H1 (cell line): ENCODE measurements at regions not wholly inside any gene's neighbourhood (a gene's known extent, or its start where the extent isn't known, plus 50 kb on each side); places are given as distances from the start of the nearest gene placed in this dataset.

Experiments used
- CTCF ChIA-PET: fragments of 300-600 bp; sonication (Branson Sonifier 250); formaldehyde crosslinking; loops from one replicate; lab custom pipeline; 2021; ENCODE audit not compliant: partially characterized antibody; lab: Charles Lee
- POLR2A ChIA-PET: fragments of 300-600 bp; sonication (Branson Sonifier 250); formaldehyde crosslinking; loops from one replicate; lab custom pipeline; 2021; ENCODE audit warnings: inconsistent platforms; ENCODE audit not compliant: partially characterized antibody; lab: Charles Lee
- DNase-seq, 2 experiments: peaks; one replicate each; pipeline versions ENCODE4 v3.0.0 to v3.0.0-alpha.2; 2010 to 2022; ENCODE audit warnings: low spot score in 2 of 2, low read depth in 1 of 2, mixed read lengths in 1 of 2
- FAIRE-seq: peaks from 2 replicates; lab custom pipeline; 2011; peaks lifted over from hg19 to GRCh38; lab: Jason Lieb, UNC
- H2AFZ ChIP-seq: 2 replicates; pipeline ENCODE4 v1.8.1; 2012; ENCODE audit warnings: low read length, inconsistent platforms
- H2AK5ac ChIP-seq: 2 replicates; pipeline ENCODE4 v1.6.1; 2013; ENCODE audit warnings: low read depth, low read length
- H2BK120ac ChIP-seq: replicated peaks from 2 replicates; pipeline ENCODE3; 2013; ENCODE audit warnings: low read depth, low read length, inconsistent platforms
- H2BK12ac ChIP-seq: 2 replicates; pipeline ENCODE4 v1.6.1; 2013; ENCODE audit warnings: low read depth, low read length
- H2BK15ac ChIP-seq: 2 replicates; pipeline ENCODE4 v1.6.1; 2013; ENCODE audit warnings: low read length
- H2BK20ac ChIP-seq: 2 replicates; pipeline ENCODE4 v1.6.1; 2013; ENCODE audit warnings: low read length
- H2BK5ac ChIP-seq: 2 replicates; pipeline ENCODE4 v1.6.1; 2013; ENCODE audit warnings: low read depth, low read length
- H3K14ac ChIP-seq: 2 replicates; pipeline ENCODE4 v1.6.1; 2013; ENCODE audit warnings: inconsistent platforms; ENCODE audit not compliant: insufficient read length
- H3K18ac ChIP-seq: 2 replicates; pipeline ENCODE4 v1.6.1; 2013; ENCODE audit warnings: low read length; ENCODE audit errors: extremely low read depth
- H3K23ac ChIP-seq: 2 replicates; pipeline ENCODE4 v1.6.1; 2013; ENCODE audit warnings: inconsistent platforms; ENCODE audit not compliant: insufficient read length
- H3K23me2 ChIP-seq: 2 replicates; pipeline ENCODE4 v1.6.1; 2013; ENCODE audit warnings: low read depth, low read length
- H3K27ac ChIP-seq: 2 replicates; pipeline ENCODE4 v1.6.1; 2011; ENCODE audit warnings: low read depth, low read length, inconsistent platforms
- H3K27me3 ChIP-seq, 4 experiments: replicated peaks in 1 of 4; 1 replicate in 1 of 4; 2 replicates in 3 of 4; pipeline versions ENCODE4 v1.6.1 to v1.8.1; 2011 to 2013; ENCODE audit warnings: low read length in 3 of 4, mild to moderate bottlenecking in 3 of 4, inconsistent platforms in 2 of 4, mixed read lengths in 2 of 4, moderate library complexity in 1 of 4; ENCODE audit not compliant: control insufficient read depth in 3 of 4, insufficient read depth in 3 of 4; ENCODE audit errors: extremely low read depth in 1 of 4
- H3K36me3 ChIP-seq, 4 experiments: 2 replicates each; pipeline versions ENCODE4 v1.6.1 to v1.8.1; 2011 to 2013; ENCODE audit warnings: mild to moderate bottlenecking in 4 of 4, low read length in 3 of 4, moderate library complexity in 2 of 4, control low read depth in 1 of 4, inconsistent platforms in 1 of 4; ENCODE audit not compliant: insufficient read depth in 4 of 4, control insufficient read depth in 2 of 4
- H3K4ac ChIP-seq: replicated peaks from 2 replicates; pipeline ENCODE3; 2013; ENCODE audit warnings: low read length, low read depth, mixed read lengths, inconsistent platforms; ENCODE audit not compliant: insufficient read length
- H3K4me1 ChIP-seq, 4 experiments: replicated peaks in 1 of 4; 1 replicate in 1 of 4; 2 replicates in 3 of 4; pipeline versions ENCODE4 v1.6.1 to v1.8.1; 2011 to 2013; ENCODE audit warnings: low read length in 3 of 4, inconsistent platforms in 2 of 4, mixed read lengths in 1 of 4; ENCODE audit not compliant: insufficient read depth in 4 of 4, control insufficient read depth in 3 of 4
- H3K4me2 ChIP-seq, 2 experiments: 2 replicates each; pipeline versions ENCODE4 v1.6.1 to v1.8.1; 2011 to 2013; ENCODE audit warnings: low read depth in 2 of 2, low read length in 2 of 2, control low read depth in 1 of 2, inconsistent platforms in 1 of 2, mild to moderate bottlenecking in 1 of 2; ENCODE audit not compliant: insufficient read depth in 1 of 2
- H3K4me3 ChIP-seq, 4 experiments: fragments of 200-600, 300-600 bp in 1 of 4; sonication (generic), shearing (Covaris generic), sonication (Bioruptor Twin) in 1 of 4; 2 replicates each; pipeline versions ENCODE4 v1.5.1 to v1.8.1; 2011 to 2016; ENCODE audit warnings: low read length in 4 of 4, low read depth in 3 of 4, control low read depth in 2 of 4, inconsistent platforms in 2 of 4, mild to moderate bottlenecking in 2 of 4, mixed read lengths in 1 of 4, moderate library complexity in 1 of 4; ENCODE audit not compliant: insufficient read depth in 2 of 4; ENCODE audit errors: extremely low read depth in 1 of 4
- H3K56ac ChIP-seq: replicated peaks from 2 replicates; pipeline ENCODE3; 2013; ENCODE audit warnings: low read depth, mild to moderate bottlenecking, mixed read lengths, low read length, inconsistent platforms; ENCODE audit not compliant: insufficient read length
- H3K79me1 ChIP-seq: 2 replicates; pipeline ENCODE4 v1.6.1; 2013; ENCODE audit warnings: low read depth, low read length, control low read depth
- H3K79me2 ChIP-seq, 2 experiments: 2 replicates each; pipeline versions ENCODE4 v1.6.1 to v1.8.1; 2012 to 2013; ENCODE audit warnings: low read length in 2 of 2, mild to moderate bottlenecking in 2 of 2, inconsistent platforms in 1 of 2; ENCODE audit not compliant: insufficient read depth in 2 of 2, control insufficient read depth in 1 of 2
- H3K9ac ChIP-seq, 4 experiments: replicated peaks in 1 of 4; 1 replicate in 1 of 4; 2 replicates in 3 of 4; pipeline versions ENCODE4 v1.6.1 to v1.8.1; 2011 to 2013; ENCODE audit warnings: low read depth in 3 of 4, low read length in 3 of 4, control low read depth in 2 of 4, mild to moderate bottlenecking in 2 of 4, moderate library complexity in 2 of 4, inconsistent platforms in 1 of 4; ENCODE audit errors: extremely low read depth in 1 of 4
- H3K9me3 ChIP-seq, 2 experiments: 2 replicates each; pipeline versions ENCODE4 v1.6.1 to v1.8.1; 2012 to 2013; ENCODE audit warnings: mild to moderate bottlenecking in 2 of 2, moderate library complexity in 2 of 2, control low read depth in 1 of 2, inconsistent platforms in 1 of 2, low read depth in 1 of 2, low read length in 1 of 2, mixed read lengths in 1 of 2; ENCODE audit not compliant: insufficient read depth in 2 of 2
- H4K20me1 ChIP-seq, 2 experiments: replicated peaks in 1 of 2; 2 replicates each; pipeline versions ENCODE3 to v1.8.1; 2011 to 2013; ENCODE audit warnings: inconsistent platforms in 2 of 2, low read length in 2 of 2, mild to moderate bottlenecking in 1 of 2; ENCODE audit not compliant: insufficient read depth in 2 of 2, control insufficient read depth in 1 of 2
- H4K5ac ChIP-seq: 2 replicates; pipeline ENCODE4 v1.6.1; 2013; ENCODE audit warnings: low read length, low read depth, mixed read lengths, inconsistent platforms; ENCODE audit not compliant: insufficient read length
- H4K8ac ChIP-seq: 2 replicates; pipeline ENCODE4 v1.8.0; 2013; ENCODE audit warnings: mild to moderate bottlenecking, moderate library complexity, low read length, inconsistent platforms; ENCODE audit not compliant: insufficient read depth; ENCODE audit errors: extremely low read depth
- H4K91ac ChIP-seq: replicated peaks from 2 replicates; pipeline ENCODE3; 2013; ENCODE audit warnings: low read length, mixed read lengths, inconsistent platforms; ENCODE audit not compliant: insufficient read length
- CEBPB ChIP-seq: IDR thresholded peaks from 2 replicates; pipeline ENCODE4 v1.6.1; 2012; ENCODE audit warnings: low read depth, low read length
- CTBP2 ChIP-seq: IDR thresholded peaks from 2 replicates; pipeline ENCODE4 v1.7.0; 2011; ENCODE audit warnings: borderline replicate concordance, mild to moderate bottlenecking, moderate library complexity, mixed read lengths, low read length; ENCODE audit not compliant: insufficient read depth, insufficient read length
- EGR1 ChIP-seq: IDR thresholded peaks from 2 replicates; pipeline ENCODE4 v1.6.1; 2011; ENCODE audit warnings: low read depth, low read length, borderline replicate concordance
- GABPA ChIP-seq: IDR thresholded peaks from 2 replicates; pipeline ENCODE4 v1.6.1; 2011; ENCODE audit warnings: mild to moderate bottlenecking, low read length, moderate library complexity, borderline replicate concordance; ENCODE audit not compliant: insufficient read depth
- HDAC2 ChIP-seq, 2 experiments: fragments of 300-600 bp in 1 of 2; sonication (generic) in 1 of 2; IDR thresholded peaks; 2 replicates each; pipeline ENCODE4 v1.6.1; 2011 to 2012; ENCODE audit warnings: low read depth in 2 of 2, low read length in 2 of 2, mild to moderate bottlenecking in 2 of 2, moderate library complexity in 2 of 2, borderline replicate concordance in 1 of 2, inconsistent platforms in 1 of 2
- KDM4A ChIP-seq: IDR thresholded peaks from one replicate; pipeline ENCODE4 v1.7.1; 2012; ENCODE audit warnings: low read depth, mild to moderate bottlenecking, moderate library complexity, low read length, inconsistent platforms; ENCODE audit not compliant: severe bottlenecking
- MAX ChIP-seq: IDR thresholded peaks from 2 replicates; pipeline ENCODE4 v1.6.1; 2012; ENCODE audit warnings: inconsistent platforms
- NRF1 ChIP-seq: IDR thresholded peaks from 2 replicates; pipeline ENCODE4 v1.6.1; 2011; ENCODE audit warnings: mild to moderate bottlenecking, low read depth, low read length, improper control_type of control experiment
- PHF8 ChIP-seq: fragments of 200-600 bp; sonication (generic); conservative IDR thresholded peaks from 2 replicates; pipeline ENCODE4 v1.7.1; 2012; ENCODE audit warnings: low read depth, mild to moderate bottlenecking, inconsistent platforms, low read length, moderate library complexity
- POLR2A ChIP-seq, 2 experiments: IDR thresholded peaks; 1 replicate in 1 of 2; 2 replicates in 1 of 2; pipeline ENCODE4 v1.6.1; 2011; ENCODE audit warnings: low read depth in 2 of 2, low read length in 2 of 2, mild to moderate bottlenecking in 2 of 2; ENCODE audit errors: control extremely low read depth in 1 of 2
- POU5F1 ChIP-seq: IDR thresholded peaks from 2 replicates; pipeline ENCODE4 v1.6.1; 2011; ENCODE audit warnings: low read depth, mild to moderate bottlenecking, low read length, moderate library complexity
- SAP30 ChIP-seq: fragments of 300-600 bp; sonication (generic); IDR thresholded peaks from 2 replicates; pipeline ENCODE4 v1.7.1; 2012; ENCODE audit warnings: low read length, moderate library complexity, mild to moderate bottlenecking, inconsistent platforms; ENCODE audit not compliant: insufficient read depth, insufficient replicate concordance
- SRF ChIP-seq: IDR thresholded peaks from 2 replicates; pipeline ENCODE4 v1.6.1; 2011; ENCODE audit warnings: mild to moderate bottlenecking, low read depth, low read length, moderate library complexity
- TCF12 ChIP-seq: IDR thresholded peaks from 2 replicates; pipeline ENCODE4 v1.6.1; 2011; ENCODE audit warnings: low read depth, mild to moderate bottlenecking, low read length
- TEAD4 ChIP-seq: IDR thresholded peaks from 2 replicates; pipeline ENCODE4 v1.6.1; 2012; ENCODE audit warnings: low read depth, low read length, inconsistent platforms, mixed read lengths
- WGBS, 2 experiments: shearing (Covaris generic) in 1 of 2; methylation state at CpG; one replicate each; pipeline versions ENCODE4 v1.1.6 to v1.1.7; 2013 to 2015; ENCODE audit warnings: low lambda C conversion rate in 2 of 2, mixed read lengths in 2 of 2, inconsistent platforms in 1 of 2, low coverage in 1 of 2, missing lambda C conversion rate in 1 of 2; ENCODE audit not compliant: insufficient replicate concordance in 2 of 2, insufficient coverage in 1 of 2, insufficient read length in 1 of 2; ENCODE audit errors: extremely low coverage in 1 of 2, missing lambda C conversion rate in 1 of 2; 5-methylcytosine and 5-hydroxymethylcytosine counted together

- FAIRE-seq (no peak), DNase-seq (no peak)
- H3K36me3 ChIP-seq = no peaks in the 10 kb centered on the region
- no peak overlapping the region for H2BK15ac ChIP-seq
- H4K20me1 ChIP-seq = no peaks in the 10 kb centered on the region
- H2BK5ac ChIP-seq = no peak overlapping the region
- H4K5ac ChIP-seq = no peak overlapping the region
- ChIA-PET POLR2A (interaction anchor here (4.6 kb wide), 1 partner anchor 56 kb away, joined by 28 read pairs; the partner anchor contains the start of gene PMAIP1), CTCF (no interaction called here)
- no peaks in the 10 kb centered on the region; a peak in 1 of 7 replicates for H3K27me3 ChIP-seq
- H3K4me1 ChIP-seq = no peaks in the 10 kb centered on the region
- H3K4ac ChIP-seq = no peak overlapping the region
- no peak overlapping the region for H2BK12ac ChIP-seq
- no peak overlapping the region for H4K8ac ChIP-seq
- H3K4me2 ChIP-seq = no peak overlapping the region
- no peaks in the 10 kb centered on the region for H3K9me3 ChIP-seq
- no peak overlapping the region for H3K9ac ChIP-seq
- H3K79me1 ChIP-seq = no peaks in the 10 kb centered on the region
- 88% methylated on average over 4 of the region's 4 CpGs; no CpG with 5 or more reads in 1 of the 2 experiments for WGBS, 2 experiments
- no peak overlapping the region for H3K4me3 ChIP-seq
- no peak overlapping the region for H2BK20ac ChIP-seq
- H2AFZ ChIP-seq = no peak overlapping the region
- no peak overlapping the region for H3K14ac ChIP-seq
- H3K18ac ChIP-seq = no peak overlapping the region
- no peak overlapping the region for H3K56ac ChIP-seq
- H3K79me2 ChIP-seq = no peaks in the 10 kb centered on the region
- H3K23ac ChIP-seq = no peak overlapping the region
- H4K91ac ChIP-seq = no peak overlapping the region
- H3K27ac ChIP-seq = no peak overlapping the region
- H2AK5ac ChIP-seq = no peak overlapping the region
- 0 out of 2 replicates have a peak, but pooled peaks cover 1% of the 10 kb centered on the region for H3K23me2 ChIP-seq
- no peak overlapping the region for H2BK120ac ChIP-seq
- no peak for TF ChIP-seq KDM4A
- no peak for TF ChIP-seq CTBP2
- no peak for TF ChIP-seq NRF1
- TF ChIP-seq POU5F1 = no peak
- TF ChIP-seq MAX = no peak
- TF ChIP-seq HDAC2 (IDR thresholded peaks at IDR 0.05; ENCODE audit: borderline replicate concordance in 1 of 2, low read depth in 2 of 2, low read length in 2 of 2) = no peak
- no peak for TF ChIP-seq CEBPB
- TF ChIP-seq PHF8 = no peak
- no peak for TF ChIP-seq EGR1
- no peak for TF ChIP-seq SAP30
- no peak for TF ChIP-seq TCF12
- TF ChIP-seq SRF = no peak
- TF ChIP-seq GABPA = no peak
- TF ChIP-seq TEAD4 = no peak
- TF ChIP-seq POLR2A (IDR thresholded peaks at IDR 0.05; ENCODE audit: control extremely low read depth in 1 of 2, low read depth in 2 of 2, low read length in 2 of 2) = no peak
Observed at GRCh38 chr18:59842947-59843346, 56.8 kb upstream of the PMAIP1 start.
